ENCODE measurements at regions not wholly inside any gene's neighbourhood (a gene's known extent, or its start where the extent isn't known, plus 50 kb on each side); places are given as distances from the start of the nearest gene placed in this dataset.
"Not testable (repeated sequence)": the region's sequence is repeated elsewhere in the genome, so short reads cannot be mapped to it uniquely, and the experiment has no call there.

DNA sequence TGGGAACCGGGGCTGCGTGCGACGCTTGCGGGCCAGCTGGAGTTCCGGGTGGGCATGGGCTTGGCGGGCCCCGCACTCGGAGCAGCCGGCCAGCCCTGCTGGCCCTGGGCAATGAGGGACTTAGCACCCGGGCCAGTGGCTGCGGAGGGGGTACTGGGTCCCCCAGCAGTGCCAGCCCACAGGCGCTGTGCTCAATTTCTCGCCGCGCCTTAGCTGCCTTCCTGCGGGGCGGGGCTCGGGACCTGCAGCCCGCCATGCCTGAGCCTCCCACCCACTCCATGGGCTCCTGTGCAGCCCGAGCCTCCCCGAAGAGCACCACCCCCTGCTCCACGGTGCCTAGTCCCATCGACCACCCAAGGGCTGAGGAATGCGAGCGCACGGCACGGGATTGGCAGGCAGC lies 63.8 kb downstream of the PLXNA1 start:
- DNase-seq (ENCODE audit: low read depth) = not testable (repeated sequence)

DNA sequence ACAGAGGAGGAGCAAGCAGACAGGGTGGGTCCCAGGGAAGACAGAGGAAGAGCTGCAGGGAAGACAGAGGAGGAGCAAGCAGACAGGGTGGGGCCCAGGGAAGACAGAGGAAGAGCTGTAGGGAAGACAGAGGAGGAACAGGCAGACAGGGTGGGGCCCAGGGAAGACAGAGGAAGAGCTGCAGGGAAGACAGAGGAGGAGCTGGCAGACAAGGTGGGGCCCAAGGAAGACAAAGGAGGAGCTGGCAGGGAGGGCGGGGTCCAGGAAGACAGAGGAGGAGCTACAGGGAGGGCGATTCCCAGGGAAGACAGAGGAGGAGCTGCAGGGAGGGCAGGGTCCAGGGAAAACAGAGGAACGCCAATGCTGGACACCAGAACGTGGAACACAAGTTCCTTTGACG lies 66.5 kb downstream of the PLXNA1 start:
- no peak for DNase-seq (ENCODE audit: low read depth)

GRCh38 chr3:127050733-127051132 lies 67.8 kb downstream of the PLXNA1 start:
- no peak for DNase-seq (ENCODE audit: low read depth)

DNA sequence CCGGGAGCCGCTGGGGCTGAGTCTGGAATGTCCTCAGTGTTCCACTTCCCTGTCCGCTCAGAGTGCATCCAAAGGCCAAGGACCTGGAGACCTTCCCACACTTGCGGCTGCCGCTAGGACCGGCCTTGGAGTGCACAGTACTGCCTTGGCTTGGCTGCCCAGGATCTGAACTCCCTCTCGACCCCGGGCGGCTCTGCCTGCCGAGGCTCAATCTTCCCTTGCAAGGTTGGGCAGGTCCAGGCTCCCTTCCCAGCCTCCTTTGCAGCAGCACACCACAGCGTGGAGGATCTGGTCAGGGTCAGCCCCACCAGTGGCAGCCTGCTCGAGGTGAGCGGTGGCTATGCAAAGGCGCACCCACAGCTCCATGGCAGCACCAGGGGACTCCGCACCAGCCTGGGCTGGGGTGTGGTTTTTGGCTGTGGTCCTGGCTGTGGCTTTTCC lies 69.2 kb downstream of the PLXNA1 start:
- DNase-seq (ENCODE audit: low read depth) = no peak

DNA sequence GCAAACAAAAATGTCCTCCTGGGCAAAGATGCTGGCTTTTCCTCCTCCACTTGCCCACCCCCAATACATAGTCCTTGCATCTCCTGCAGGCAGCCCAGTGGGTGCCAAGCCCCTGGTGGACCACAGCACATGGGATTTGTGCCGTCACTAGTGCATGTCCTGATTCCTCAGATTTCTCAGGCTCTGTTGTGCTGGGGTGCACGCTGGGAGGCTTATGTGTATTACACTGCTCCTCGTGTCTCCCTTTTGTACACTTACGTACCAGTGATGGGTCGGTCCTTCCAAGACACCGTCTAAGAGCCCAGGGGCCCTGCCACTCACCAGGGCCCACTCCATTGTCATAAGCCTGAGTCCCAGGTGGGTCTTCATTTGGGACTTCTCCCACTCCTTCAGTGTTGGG lies 70.1 kb downstream of the PLXNA1 start:
- no peak for DNase-seq (ENCODE audit: low read depth)

GRCh38 chr3:127053450-127053849 lies 70.5 kb downstream of the PLXNA1 start:
- DNase-seq (ENCODE audit: low read depth) = no peak

DNA sequence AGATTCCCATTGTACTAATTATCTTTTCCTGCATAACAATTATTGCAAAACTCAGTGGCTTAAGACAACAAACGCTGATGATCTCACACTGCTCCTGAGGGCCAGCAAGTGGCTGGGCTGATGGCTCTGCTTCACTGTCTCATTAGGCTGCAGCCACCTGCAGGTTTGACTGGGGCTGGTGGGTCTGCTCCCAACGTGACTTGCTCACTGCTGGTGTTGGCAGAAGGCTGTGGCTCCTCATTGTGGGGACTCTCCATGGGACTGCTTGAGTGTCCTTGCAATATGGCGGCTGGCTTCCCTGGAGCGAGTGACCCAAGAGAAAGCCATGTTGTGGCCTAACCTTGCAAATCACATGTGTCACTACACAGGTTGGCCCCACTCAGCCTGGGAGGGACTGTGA lies 71.1 kb downstream of the PLXNA1 start:
- DNase-seq (ENCODE audit: low read depth) = no peak

- DNase-seq (ENCODE audit: low read depth) = no peak
These were observed 73.4 kb downstream of the PLXNA1 start for GRCh38 chr3:127056281-127056680.

- DNase-seq (ENCODE audit: low read depth) = no peak
These were observed 74.1 kb downstream of the PLXNA1 start for GRCh38 chr3:127056976-127057375.

GRCh38 chr3:127059072-127059471 lies 76.2 kb downstream of the PLXNA1 start:
- DNase-seq (ENCODE audit: low read depth) = no peak

DNA sequence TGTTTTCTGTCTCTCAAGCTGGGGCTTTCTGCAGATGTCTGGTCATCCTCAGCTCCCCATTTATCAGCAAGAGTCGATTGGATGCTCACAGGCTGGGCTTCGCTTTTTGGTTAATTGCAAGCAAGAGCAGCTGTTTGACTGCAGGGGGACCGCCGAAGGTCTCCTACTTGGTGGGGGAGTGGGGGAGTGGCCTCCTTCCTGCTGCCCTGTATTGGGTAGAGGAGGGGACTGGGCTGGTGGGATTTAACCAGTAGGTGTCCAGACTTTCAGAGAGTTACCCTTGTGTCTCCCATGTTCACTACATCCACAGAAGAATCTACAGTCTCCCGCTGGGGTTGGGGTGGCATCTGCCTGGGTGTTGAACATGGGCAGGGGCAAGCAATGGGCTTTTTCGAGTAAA lies 78.7 kb downstream of the PLXNA1 start:
- DNase-seq (ENCODE audit: low read depth) = no peak

- DNase-seq (ENCODE audit: low read depth) = no peak
These were observed 80.0 kb downstream of the PLXNA1 start for GRCh38 chr3:127062926-127063325.

DNA sequence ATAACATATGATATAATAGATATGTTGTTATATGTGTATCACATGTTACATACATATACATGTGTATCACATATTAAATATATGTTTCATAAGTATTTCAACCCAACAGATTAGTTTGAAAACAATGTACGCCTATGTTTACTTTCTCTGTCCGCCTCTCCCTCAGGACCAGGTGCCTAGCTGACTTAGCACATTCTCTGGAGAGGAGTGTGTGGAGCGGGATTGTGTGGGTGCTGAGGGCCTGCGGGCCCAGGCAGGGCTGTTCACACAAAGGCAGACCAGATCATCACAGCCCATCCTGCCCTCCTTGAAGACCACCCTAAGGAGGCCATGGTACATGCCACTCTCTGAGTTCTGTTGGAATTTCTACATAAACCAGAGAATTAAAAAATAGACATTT lies 81.0 kb downstream of the PLXNA1 start:
- no peak for DNase-seq (ENCODE audit: low read depth)

DNA sequence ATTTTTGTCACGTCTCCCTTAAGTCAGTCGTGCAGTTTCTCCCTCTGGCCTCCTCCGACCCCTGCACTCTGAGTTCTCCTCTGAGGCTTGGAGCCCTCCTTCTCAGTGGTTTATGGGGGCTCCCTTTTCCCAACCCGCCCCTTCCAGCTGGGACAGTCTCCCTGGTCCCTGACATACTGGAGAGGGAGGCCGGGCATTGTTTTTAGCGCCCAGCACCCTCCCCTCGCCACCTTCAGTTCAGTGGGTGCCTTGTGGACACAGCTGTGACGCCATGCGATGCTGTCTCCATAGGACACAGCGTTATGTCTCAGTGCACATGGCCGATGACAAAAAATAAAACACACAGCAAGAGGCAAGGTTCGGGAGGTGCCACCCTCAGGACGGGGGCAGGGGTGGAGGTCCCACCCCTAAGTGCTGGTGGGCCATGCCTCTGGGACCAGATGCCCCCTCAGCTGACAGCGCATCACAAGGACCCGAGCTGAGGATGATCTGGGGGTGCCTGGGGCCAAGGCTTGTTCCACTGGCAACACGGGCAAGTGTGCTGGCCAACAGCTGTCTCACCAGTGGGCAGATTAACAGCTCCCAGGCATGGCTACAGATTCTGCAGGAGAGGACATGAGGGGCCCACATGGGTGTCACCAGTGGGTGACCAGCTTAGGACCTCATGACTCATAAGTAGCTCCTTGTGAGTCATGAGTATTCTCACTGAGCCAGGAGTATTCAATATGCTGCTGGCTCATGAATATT lies 81.6 kb downstream of the PLXNA1 start:
- DNase-seq (ENCODE audit: low read depth) = peak; percentile 17

GRCh38 chr3:127065138-127065427 lies 82.2 kb downstream of the PLXNA1 start:
- no peak for DNase-seq (ENCODE audit: low read depth)

GRCh38 chr3:127065561-127066290 lies 82.8 kb downstream of the PLXNA1 start:
- DNase-seq (ENCODE audit: low read depth) = no peak

GRCh38 chr3:127066635-127067034 lies 83.7 kb downstream of the PLXNA1 start:
- DNase-seq (ENCODE audit: low read depth) = no peak

GRCh38 chr3:127067116-127067910 lies 84.4 kb downstream of the PLXNA1 start:
- DNase-seq (ENCODE audit: low read depth) = no peak

DNA sequence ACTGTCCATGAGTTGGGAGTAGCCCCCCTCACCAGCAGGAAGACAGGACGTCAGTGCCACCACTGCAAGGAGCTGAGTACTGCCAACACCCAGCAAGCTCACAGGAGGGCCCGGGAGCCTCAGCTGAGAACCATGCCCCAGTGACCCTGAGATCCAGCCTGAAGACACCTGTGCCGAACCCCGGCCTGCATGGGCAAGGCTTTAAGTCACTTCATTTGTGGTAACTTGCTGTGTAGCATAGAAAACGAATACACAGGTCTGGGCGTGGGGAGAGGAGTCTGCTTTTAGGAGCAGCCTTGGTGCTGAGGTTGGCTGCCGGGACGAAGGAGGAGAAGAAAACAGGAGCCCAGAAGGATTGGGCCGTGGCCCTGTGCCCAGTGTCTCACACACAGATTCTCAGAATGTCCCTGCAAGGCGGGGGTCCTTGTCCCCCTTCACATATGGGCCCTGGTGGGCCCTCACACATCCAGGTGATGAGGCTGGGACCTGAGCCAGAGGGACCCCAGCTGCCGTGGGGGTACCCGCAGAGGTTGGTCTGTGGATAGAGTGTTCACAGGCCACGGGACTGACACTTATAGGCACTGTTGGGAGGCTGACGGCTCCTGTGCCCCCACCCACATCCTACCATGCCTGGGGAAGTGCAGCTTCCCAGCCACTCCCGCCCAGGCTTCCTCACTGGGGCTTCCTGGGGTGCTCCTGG lies 85.3 kb downstream of the PLXNA1 start:
- no peak for DNase-seq (ENCODE audit: low read depth)

- DNase-seq (ENCODE audit: low read depth) = no peak
These were observed 86.0 kb downstream of the PLXNA1 start for GRCh38 chr3:127068871-127069270.

DNA sequence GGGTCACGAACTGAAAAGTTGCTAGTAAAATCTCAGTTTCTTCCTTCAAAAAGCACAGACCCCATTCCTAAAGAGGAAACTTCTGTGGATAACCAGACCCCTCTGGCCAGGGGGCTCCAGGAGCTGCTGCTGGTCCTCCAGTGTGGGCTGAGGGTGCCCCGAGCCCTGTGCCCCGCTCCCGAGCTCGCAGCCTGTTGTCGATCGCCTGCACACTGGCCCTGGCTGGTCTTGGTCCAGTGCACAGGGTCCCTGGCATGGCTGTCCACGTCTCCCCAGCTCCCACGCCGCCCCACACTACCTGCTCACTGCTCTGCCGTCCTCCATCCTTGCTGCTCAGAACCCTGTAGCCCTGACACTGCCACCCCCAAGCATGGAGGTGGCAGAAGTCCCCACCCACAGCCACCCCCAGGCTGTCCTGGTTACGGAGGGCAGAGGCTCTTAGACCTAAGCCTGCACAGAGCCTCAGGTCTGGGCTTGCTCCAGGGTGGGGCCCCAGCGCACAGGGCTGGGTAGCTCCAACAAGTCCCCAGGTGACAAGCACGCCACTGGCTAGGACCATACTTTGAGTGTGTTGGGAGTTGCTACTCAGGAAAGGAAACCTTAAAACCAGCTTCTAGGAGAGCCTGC lies 87.0 kb downstream of the PLXNA1 start:
- DNase-seq (ENCODE audit: low read depth) = no peak

DNA sequence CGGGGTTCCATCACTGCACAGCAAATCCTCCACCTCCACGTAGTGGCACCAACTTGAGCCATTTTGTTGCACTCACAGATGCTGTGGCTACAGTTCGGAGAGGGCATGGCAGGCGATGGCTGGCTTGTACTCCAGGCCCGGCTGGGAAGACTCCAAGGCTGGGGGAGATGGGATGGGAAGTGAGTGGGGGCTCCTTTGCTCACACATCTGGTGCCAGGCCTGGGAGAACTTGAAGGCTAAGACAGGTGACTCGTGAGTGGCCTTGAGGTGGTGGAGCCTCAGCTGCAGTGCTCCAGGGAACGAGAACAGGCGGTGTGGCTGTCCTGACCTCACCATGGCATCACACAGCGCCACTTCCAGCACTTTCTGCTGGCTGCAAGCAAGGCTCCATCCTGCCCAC lies 87.9 kb downstream of the PLXNA1 start:
- DNase-seq (ENCODE audit: low read depth) = no peak
